RWPE1 (cell line): ENCODE measurements at regions not wholly inside any gene's neighbourhood (a gene's known extent, or its start where the extent isn't known, plus 50 kb on each side); places are given as distances from the start of the nearest gene placed in this dataset.

ENCODE experiments used
- CTCF ChIA-PET: fragments of 350-600 bp; sonication (Branson Sonifier 250); formaldehyde crosslinking; extraction: SDS; loops from one replicate; lab custom pipeline; 2021; lab: Yijun Ruan, JAX
- POLR2A ChIA-PET: fragments of 400-600 bp; formaldehyde crosslinking; extraction: SDS; loops from one replicate; lab custom pipeline; 2020; ENCODE audit warnings: antibody characterized with exemption; ENCODE audit not compliant: low non-redundant PET; lab: Yijun Ruan, JAX
- DNase-seq: peaks from one replicate; pipeline ENCODE4 v3.0.0; 2012; ENCODE audit warnings: low spot score
- H3K27ac ChIP-seq: fragments of 450-650 bp; 2 replicates; pipeline ENCODE4 v1.5.1; 2017
- CTCF ChIP-seq: fragments of 450-650 bp; conservative IDR thresholded peaks from 2 replicates; pipeline ENCODE4 v1.5.1; 2017; ENCODE audit warnings: low read depth, mild to moderate bottlenecking

- CTCF ChIA-PET: no interaction called here
- TF ChIP-seq CTCF: no peak
- no peak overlapping the region for H3K27ac ChIP-seq
- POLR2A ChIA-PET: no interaction called here
- no peak for DNase-seq
Observed at GRCh38 chr14:43166163-43166562, 1340.9 kb downstream of the FSCB start.

GRCh38 chr14:43165651-43166050, 1341.4 kb downstream of the FSCB start:
- CTCF ChIA-PET: no interaction called here
- DNase-seq: no peak
- no peak for TF ChIP-seq CTCF
- POLR2A ChIA-PET: no interaction called here
- no peak overlapping the region for H3K27ac ChIP-seq

GRCh38 chr14:43161477-43161876, 1345.6 kb downstream of the FSCB start:
- CTCF ChIA-PET: no interaction called here
- TF ChIP-seq CTCF: no peak
- no peak overlapping the region for H3K27ac ChIP-seq
- DNase-seq: no peak
- POLR2A ChIA-PET: no interaction called here

GRCh38 chr14:43157661-43158060, 1349.4 kb downstream of the FSCB start:
- DNase-seq: no peak
- TF ChIP-seq CTCF: no peak
- H3K27ac ChIP-seq: no peak overlapping the region
- CTCF ChIA-PET: no interaction called here
- POLR2A ChIA-PET: no interaction called here

- POLR2A ChIA-PET: no interaction called here
- no peak for TF ChIP-seq CTCF
- no peak overlapping the region for H3K27ac ChIP-seq
- CTCF ChIA-PET: no interaction called here
- no peak for DNase-seq
Observed at GRCh38 chr14:43155924-43156323, 1351.2 kb downstream of the FSCB start.

GRCh38 chr14:43155258-43155657, 1351.8 kb downstream of the FSCB start:
- POLR2A ChIA-PET: no interaction called here
- CTCF ChIA-PET: no interaction called here
- no peak for DNase-seq
- no peak overlapping the region for H3K27ac ChIP-seq
- no peak for TF ChIP-seq CTCF

GRCh38 chr14:43147485-43147884, 1359.6 kb downstream of the FSCB start:
- CTCF ChIA-PET: no interaction called here
- POLR2A ChIA-PET: no interaction called here
- H3K27ac ChIP-seq: no peak overlapping the region
- DNase-seq: no peak
- no peak for TF ChIP-seq CTCF
